GM04504 (cell line): ENCODE measurements at regions not wholly inside any gene's neighbourhood (a gene's known extent, or its start where the extent isn't known, plus 50 kb on each side); places are given as distances from the start of the nearest gene placed in this dataset.

Experiments
- DNase-seq: peaks from one replicate; pipeline ENCODE4 v3.0.0-alpha.2; 2012; ENCODE audit warnings: low read depth

GRCh38 chr9:2919347-2919746 is 75.5 kb upstream of the PUM3 start:
- peak; percentile 14 for DNase-seq

DNA sequence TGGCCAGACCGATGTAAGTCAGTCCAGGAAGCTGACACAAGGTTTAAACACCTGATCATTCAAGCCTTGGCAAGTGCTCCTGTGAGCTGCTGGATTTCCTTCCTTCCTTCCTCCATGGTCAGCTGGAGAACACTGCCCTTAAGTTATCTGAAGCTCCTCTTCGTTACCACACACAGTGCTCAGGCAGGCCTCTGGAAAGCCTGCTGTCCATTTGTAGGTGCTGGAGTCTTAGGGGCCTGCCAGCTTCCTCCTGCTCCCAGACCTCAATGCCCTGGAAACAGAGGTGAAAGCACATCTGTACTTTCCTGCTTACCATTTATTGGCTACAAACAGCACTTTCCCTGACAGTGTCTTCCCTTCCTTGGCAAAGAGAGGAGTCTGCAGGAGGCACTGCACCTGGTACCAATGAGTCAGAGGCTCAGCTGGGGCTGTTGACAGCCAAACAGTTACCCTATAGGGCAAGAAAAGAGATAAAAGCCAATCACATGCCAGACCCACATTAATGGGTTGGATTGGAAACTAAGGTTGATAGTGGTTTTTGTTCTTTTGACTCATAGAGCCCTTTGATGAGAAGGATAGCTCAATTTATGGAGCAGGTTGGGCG is 72.6 kb upstream of the PUM3 start:
- DNase-seq, result no peak

GRCh38 chr9:2913026-2913425 is 69.1 kb upstream of the PUM3 start:
- DNase-seq, result no peak

GRCh38 chr9:2907411-2907810 is 63.5 kb upstream of the PUM3 start:
- no peak for DNase-seq

- no peak for DNase-seq
Measured at GRCh38 chr9:2904242-2904930, 60.5 kb upstream of the PUM3 start.
